MCF 10A (cell line): ENCODE measurements at regions not wholly inside any gene's neighbourhood (a gene's known extent, or its start where the extent isn't known, plus 50 kb on each side); places are given as distances from the start of the nearest gene placed in this dataset.

Source experiments
- BruUV-seq: library from RNA; stranded (reverse); fragments of 400-500 nt; replicated peaks from 2 replicates; lab custom pipeline; 2021; lab: Mats Ljungman, UMichigan
- CTCF ChIA-PET: fragments of 300-600 bp; sonication (Branson Sonifier 250); formaldehyde crosslinking; extraction: SDS; loops from one replicate; lab custom pipeline; 2021; ENCODE audit warnings: antibody characterized with exemption, inconsistent platforms; lab: Yijun Ruan, JAX
- POLR2A ChIA-PET: fragments of 300-600, 350-650 bp; sonication (Branson Sonifier 250); formaldehyde crosslinking; extraction: SDS; loops from one replicate; lab custom pipeline; 2020; ENCODE audit warnings: antibody characterized with exemption, inconsistent platforms; lab: Yijun Ruan, JAX
- DNase-seq: peaks from one replicate; pipeline ENCODE4 v3.0.0-alpha.2; 2018; ENCODE audit not compliant: unreplicated experiment
- H3K27ac Mint-ChIP-seq: one replicate; pipeline ENCODE4 v1.8.0; 2022; ENCODE audit warnings: mild to moderate bottlenecking, low read depth, mixed read lengths; ENCODE audit not compliant: unreplicated experiment
- H3K27me3 Mint-ChIP-seq: one replicate; pipeline ENCODE4 v1.8.0; 2022; ENCODE audit warnings: mixed read lengths; ENCODE audit not compliant: insufficient read depth, unreplicated experiment
- H3K36me3 Mint-ChIP-seq: one replicate; pipeline ENCODE4 v1.8.0; 2022; ENCODE audit warnings: mild to moderate bottlenecking, moderate library complexity, mixed read lengths; ENCODE audit not compliant: insufficient read depth, unreplicated experiment
- H3K4me1 Mint-ChIP-seq: one replicate; pipeline ENCODE4 v1.8.0; 2022; ENCODE audit warnings: mixed read lengths; ENCODE audit not compliant: insufficient read depth, unreplicated experiment
- H3K4me3 Mint-ChIP-seq: one replicate; pipeline ENCODE4 v1.8.0; 2022; ENCODE audit warnings: mild to moderate bottlenecking, moderate library complexity, mixed read lengths; ENCODE audit not compliant: unreplicated experiment
- H3K9me3 Mint-ChIP-seq: one replicate; pipeline ENCODE4 v1.8.0; 2022; ENCODE audit warnings: mixed read lengths; ENCODE audit not compliant: unreplicated experiment
- CTCF ChIP-seq: fragments of 200-600 bp; IDR thresholded peaks from one replicate; pipeline ENCODE4 v1.8.0; 2022; ENCODE audit warnings: antibody characterized with exemption, mild to moderate bottlenecking; ENCODE audit not compliant: unreplicated experiment
- intact Hi-C: fragments of 100-400 bp; cut with micrococcal nuclease; formaldehyde crosslinking; loops from 2 replicates; pipeline ENCODE4 v1.14.1; 2022

- Mint-ChIP-seq H3K4me1 (no peaks in the 10 kb centered on the region), H3K36me3 (no peaks in the 10 kb centered on the region), H3K9me3 (no peaks in the 10 kb centered on the region), H3K27ac (no peak overlapping the region), H3K27me3 (no peaks in the 10 kb centered on the region), H3K4me3 (no peak overlapping the region)
- no peak for TF ChIP-seq CTCF
- CTCF ChIA-PET, result interaction anchor here (0.6 kb wide), 1 partner anchor 41 kb away, joined by 3 read pairs; no protein-coding TSS in a partner anchor
- DNase-seq, result no peak
- no TSS peak for BruUV-seq
- intact Hi-C loops, result no loop called here
- POLR2A ChIA-PET, result interaction anchor here (0.6 kb wide), 1 partner anchor 912 kb away, joined by 4 read pairs; the partner anchor contains the start of gene KRTAP23-1
Observed at GRCh38 chr21:29436143-29436542, 137.4 kb downstream of the BACH1 start.

GRCh38 chr21:29436650-29437049 lies 137.9 kb downstream of the BACH1 start:
- Mint-ChIP-seq H3K36me3 (no peaks in the 10 kb centered on the region), H3K4me1 (no peaks in the 10 kb centered on the region), H3K9me3 (no peaks in the 10 kb centered on the region), H3K27me3 (no peaks in the 10 kb centered on the region), H3K27ac (no peak overlapping the region), H3K4me3 (no peak overlapping the region)
- POLR2A ChIA-PET, result interaction anchor here (0.6 kb wide), 1 partner anchor 912 kb away, joined by 4 read pairs; the partner anchor contains the start of gene KRTAP23-1
- CTCF ChIA-PET, result interaction anchor here (0.6 kb wide), 1 partner anchor 40 kb away, joined by 3 read pairs; no protein-coding TSS in a partner anchor
- intact Hi-C loops, result no loop called here
- TF ChIP-seq CTCF, result no peak
- no peak for DNase-seq
- BruUV-seq, result no TSS peak

GRCh38 chr21:29441651-29442050 lies 142.9 kb downstream of the BACH1 start:
- DNase-seq, result no peak
- H3K9me3 Mint-ChIP-seq, result no peaks in the 10 kb centered on the region
- TF ChIP-seq CTCF, result no peak
- POLR2A ChIA-PET, result no interaction called here
- no peak overlapping the region for H3K4me3 Mint-ChIP-seq
- H3K27ac Mint-ChIP-seq, result no peak overlapping the region
- no TSS peak for BruUV-seq
- H3K36me3 Mint-ChIP-seq, result no peaks in the 10 kb centered on the region
- CTCF ChIA-PET, result interaction anchor here (0.5 to 1.1 kb wide), 3 partner anchors 12 to 35 kb away, joined by 3 to 5 read pairs (median 3); no protein-coding TSS in a partner anchor
- H3K27me3 Mint-ChIP-seq, result no peaks in the 10 kb centered on the region
- intact Hi-C loops, result no loop called here
- H3K4me1 Mint-ChIP-seq, result no peaks in the 10 kb centered on the region

- no peak for DNase-seq
- no peak for TF ChIP-seq CTCF
- Mint-ChIP-seq H3K27me3 (no peaks in the 10 kb centered on the region), H3K4me1 (no peaks in the 10 kb centered on the region), H3K36me3 (no peaks in the 10 kb centered on the region), H3K9me3 (no peaks in the 10 kb centered on the region), H3K27ac (no peak overlapping the region), H3K4me3 (no peak overlapping the region)
- ChIA-PET CTCF (no interaction called here), POLR2A (interaction anchor here (0.7 kb wide), 1 partner anchor 1936 kb away, joined by 3 read pairs; no protein-coding TSS in a partner anchor)
- intact Hi-C loops, result no loop called here
- no TSS peak for BruUV-seq
Observed at GRCh38 chr21:29443411-29444010, 144.8 kb downstream of the BACH1 start.
